Lower leg skin (tissue), 3 donors: ENCODE measurements at regions not wholly inside any gene's neighbourhood (a gene's known extent, or its start where the extent isn't known, plus 50 kb on each side); places are given as distances from the start of the nearest gene placed in this dataset.

ENCODE experiments used
- CTCF ChIP-seq, 3 donors: fragments of 450-650 bp; IDR thresholded peaks; one replicate each; pipeline ENCODE4 v1.5.1; 2016; ENCODE audit warnings: antibody characterized with exemption in 3 of 3, mild to moderate bottlenecking in 3 of 3, moderate library complexity in 2 of 3
- POLR2A ChIP-seq, 2 donors: fragments of 450-650 bp; IDR thresholded peaks; one replicate each; pipeline ENCODE4 v1.6.1; 2016 to 2017; ENCODE audit warnings: antibody characterized with exemption in 2 of 2, mild to moderate bottlenecking in 1 of 2, moderate library complexity in 1 of 2

- no peak for TF ChIP-seq CTCF (IDR thresholded peaks at IDR 0.05)
- no peak for TF ChIP-seq POLR2A (IDR thresholded peaks at IDR 0.05)
Observed at GRCh38 chr6:113588646-113589045, 268.5 kb upstream of the MARCKS start.
